ENCODE measurements at regions not wholly inside any gene's neighbourhood (a gene's known extent, or its start where the extent isn't known, plus 50 kb on each side); places are given as distances from the start of the nearest gene placed in this dataset.

- TF ChIP-seq CTCF (IDR thresholded peaks at IDR 0.05; ENCODE audit: borderline replicate concordance, extremely low read depth, insufficient read depth), result no peak
- Histone ChIP-seq H3K36me3 (ENCODE audit: control insufficient read depth in 2 of 3, insufficient read depth in 3 of 3, low read length in 3 of 3) (no peaks in the 10 kb centered on the region), H3K9ac (ENCODE audit: low read length in 3 of 3) (no peak overlapping the region), H3K27ac (ENCODE audit: low read depth in 2 of 2, low read length in 2 of 2) (no peak overlapping the region), H3K4me1 (ENCODE audit: control insufficient read depth in 2 of 3, insufficient read depth in 2 of 3, low read depth in 1 of 3, low read length in 3 of 3) (no peaks in the 10 kb centered on the region), H3K4me3 (ENCODE audit: low read length in 3 of 3) (no peak overlapping the region), H3K9me3 (ENCODE audit: control insufficient read depth in 2 of 3, insufficient read depth in 1 of 3, low read length in 3 of 3) (no peaks in the 10 kb centered on the region), H3K27me3 (ENCODE audit: control insufficient read depth, insufficient read depth, low read length) (no peaks in the 10 kb centered on the region)
- DNase-seq, result no peak
- intact Hi-C loops (cut with DNase I), result no loop called here
- no peak for FAIRE-seq
Observed at GRCh38 chr4:28827866-28828265, 1892.3 kb upstream of the PCDH7 start.

- no peak for DNase-seq
- TF ChIP-seq CTCF (IDR thresholded peaks at IDR 0.05; ENCODE audit: borderline replicate concordance, extremely low read depth, insufficient read depth), result no peak
- no peaks in the 10 kb centered on the region for H3K36me3 ChIP-seq (ENCODE audit: control insufficient read depth in 2 of 3, insufficient read depth in 3 of 3, low read length in 3 of 3)
- H3K4me3 ChIP-seq (ENCODE audit: low read length in 3 of 3), result no peak overlapping the region
- H3K9me3 ChIP-seq (ENCODE audit: control insufficient read depth in 2 of 3, insufficient read depth in 1 of 3, low read length in 3 of 3), result no peaks in the 10 kb centered on the region
- H3K27ac ChIP-seq (ENCODE audit: low read depth in 2 of 2, low read length in 2 of 2), result no peak overlapping the region
- no peaks in the 10 kb centered on the region for H3K4me1 ChIP-seq (ENCODE audit: control insufficient read depth in 2 of 3, insufficient read depth in 2 of 3, low read depth in 1 of 3, low read length in 3 of 3)
- no peak overlapping the region for H3K9ac ChIP-seq (ENCODE audit: low read length in 3 of 3)
- no peak for FAIRE-seq
- H3K27me3 ChIP-seq (ENCODE audit: control insufficient read depth, insufficient read depth, low read length), result no peaks in the 10 kb centered on the region
- intact Hi-C loops (cut with DNase I), result no loop called here
Observed at GRCh38 chr4:28831867-28832266, 1888.3 kb upstream of the PCDH7 start.

- no peak for TF ChIP-seq CTCF (IDR thresholded peaks at IDR 0.05; ENCODE audit: borderline replicate concordance, extremely low read depth, insufficient read depth)
- DNase-seq, result no peak
- Histone ChIP-seq H3K4me1 (ENCODE audit: control insufficient read depth in 2 of 3, insufficient read depth in 2 of 3, low read depth in 1 of 3, low read length in 3 of 3) (no peaks in the 10 kb centered on the region), H3K9me3 (ENCODE audit: control insufficient read depth in 2 of 3, insufficient read depth in 1 of 3, low read length in 3 of 3) (no peaks in the 10 kb centered on the region), H3K9ac (ENCODE audit: low read length in 3 of 3) (no peak overlapping the region), H3K27me3 (ENCODE audit: control insufficient read depth, insufficient read depth, low read length) (no peaks in the 10 kb centered on the region), H3K27ac (ENCODE audit: low read depth in 2 of 2, low read length in 2 of 2) (no peak overlapping the region), H3K4me3 (ENCODE audit: low read length in 3 of 3) (no peak overlapping the region), H3K36me3 (ENCODE audit: control insufficient read depth in 2 of 3, insufficient read depth in 3 of 3, low read length in 3 of 3) (no peaks in the 10 kb centered on the region)
- intact Hi-C loops (cut with DNase I), result no loop called here
- no peak for FAIRE-seq
Observed at GRCh38 chr4:28832444-28832843, 1887.7 kb upstream of the PCDH7 start.

GRCh38 chr4:28834120-28834519, 1886.0 kb upstream of the PCDH7 start:
- no peaks in the 10 kb centered on the region for H3K9me3 ChIP-seq (ENCODE audit: control insufficient read depth in 2 of 3, insufficient read depth in 1 of 3, low read length in 3 of 3)
- intact Hi-C loops (cut with DNase I), result no loop called here
- TF ChIP-seq CTCF (IDR thresholded peaks at IDR 0.05; ENCODE audit: borderline replicate concordance, extremely low read depth, insufficient read depth), result no peak
- H3K27me3 ChIP-seq (ENCODE audit: control insufficient read depth, insufficient read depth, low read length), result no peaks in the 10 kb centered on the region
- no peaks in the 10 kb centered on the region for H3K4me1 ChIP-seq (ENCODE audit: control insufficient read depth in 2 of 3, insufficient read depth in 2 of 3, low read depth in 1 of 3, low read length in 3 of 3)
- H3K36me3 ChIP-seq (ENCODE audit: control insufficient read depth in 2 of 3, insufficient read depth in 3 of 3, low read length in 3 of 3), result no peaks in the 10 kb centered on the region
- DNase-seq (no peak), FAIRE-seq (no peak)
- no peak overlapping the region for H3K9ac ChIP-seq (ENCODE audit: low read length in 3 of 3)
- no peak overlapping the region for H3K4me3 ChIP-seq (ENCODE audit: low read length in 3 of 3)
- no peak overlapping the region for H3K27ac ChIP-seq (ENCODE audit: low read depth in 2 of 2, low read length in 2 of 2)
